Ovary (tissue), 7 donors: ENCODE measurements at regions not wholly inside any gene's neighbourhood (a gene's known extent, or its start where the extent isn't known, plus 50 kb on each side); places are given as distances from the start of the nearest gene placed in this dataset.

Experiments
- DNase-seq, 5 donors: peaks; one replicate each; pipeline ENCODE4 v3.0.0-alpha.2; 2019 to 2020
- H3K27ac ChIP-seq, 2 donors: fragments of 200-600 bp; one replicate each; pipeline versions ENCODE4 v1.5.1 to v1.8.0; 2019 to 2022
- H3K27me3 ChIP-seq: fragments of 200-600 bp; one replicate; pipeline ENCODE4 v1.8.0; 2022
- H3K36me3 ChIP-seq: fragments of 200-600 bp; sonication (generic); one replicate; pipeline ENCODE4 v1.5.1; 2019
- H3K4me1 ChIP-seq: one replicate; pipeline ENCODE4 v1.8.1; 2013; ENCODE audit warnings: mild to moderate bottlenecking, moderate library complexity; ENCODE audit not compliant: insufficient read depth
- H3K4me3 ChIP-seq: fragments of 200-600 bp; sonication (generic); one replicate; pipeline ENCODE4 v1.5.1; 2017
- H3K9me3 ChIP-seq, 2 donors: fragments of 200-600 bp in 1 of 2; sonication (generic) in 1 of 2; one replicate each; pipeline versions ENCODE4 v1.5.1 to v1.8.1; 2013 to 2019; ENCODE audit warnings: mild to moderate bottlenecking in 1 of 2, moderate library complexity in 1 of 2
- EP300 ChIP-seq: sonication (generic); formaldehyde crosslinking; IDR thresholded peaks from one replicate; pipeline ENCODE4 v1.6.1; 2017; ENCODE audit warnings: antibody characterized with exemption
- POLR2A ChIP-seq: fragments of 450-650 bp; IDR thresholded peaks from one replicate; pipeline ENCODE4 v1.6.1; 2017; ENCODE audit warnings: antibody characterized with exemption, mild to moderate bottlenecking, moderate library complexity
- whole genome bisulfite sequencing, 3 donors: extraction: QIAGEN DNeasy Blood & Tissue Kit in 1 of 3; methylation state at CpG; one replicate each; pipeline versions ENCODE4 v1.1.5 to v1.1.7; 2013 to 2017; 5-methylcytosine and 5-hydroxymethylcytosine counted together
- intact Hi-C, 4 donors: fragments of 100-400 bp; cut with DNase I; formaldehyde crosslinking; loops; one replicate each; pipeline versions ENCODE4 v1.11.0 to v1.15.1; 2022 to 2023
- TF ChIP-seq, protein P1 (sequence below), 3 donors: fragments of 450-650 bp in 2 of 3; fragments of 200-600 bp in 1 of 3; IDR thresholded peaks; one replicate each; pipeline versions ENCODE4 v1.5.1 to v1.8.0; 2016 to 2022; ENCODE audit warnings: antibody characterized with exemption in 3 of 3, mild to moderate bottlenecking in 1 of 3
- donor health status: DM: no; HTN: no; CAD: no; lungs with moderate emphysema.
- donor health status: DM: no; HTN: no; CAD: no.
- donor health status: Bipolar disorder and iron deficiency.
- donor health status: DM: no; HTN: no; CAD: no.
- donor health status: DM: yes; HTN: yes; CAD: no.

DNA sequence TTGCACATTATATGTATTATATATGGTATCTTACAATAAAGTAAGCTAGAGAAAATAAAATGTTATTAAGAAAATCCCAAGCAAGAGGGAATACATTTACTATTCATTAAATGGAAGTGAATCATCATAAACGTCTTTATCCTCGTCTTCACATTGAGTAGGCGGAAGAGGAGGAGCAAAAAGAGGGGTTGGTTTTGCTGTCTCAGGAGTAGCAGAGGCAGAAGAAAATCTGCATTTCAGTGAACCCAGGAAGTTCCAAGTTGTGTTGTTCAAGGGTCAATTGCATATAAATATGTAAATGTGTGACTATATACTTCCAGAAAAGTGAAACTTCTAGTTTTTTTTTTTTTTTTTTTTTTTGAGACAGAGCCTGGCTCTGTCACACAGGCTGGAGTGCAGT, 301.4 kb downstream of the TMA16 start:
- Histone ChIP-seq H3K9me3 (no peaks in the 10 kb centered on the region), H3K4me3 (no peak overlapping the region), H3K27me3 (no peaks in the 10 kb centered on the region), H3K27ac (no peak overlapping the region), H3K4me1 (no peaks in the 10 kb centered on the region), H3K36me3 (no peaks in the 10 kb centered on the region)
- intact Hi-C loops, result no loop called here
- WGBS, 3 donors, result 75 to 80% (median 75%) methylated on average over 3 of the region's 3 CpGs
- DNase-seq, result no peak
- no peak for TF ChIP-seq EP300
- TF ChIP-seq POLR2A, result no peak
- TF ChIP-seq, protein P1, sequence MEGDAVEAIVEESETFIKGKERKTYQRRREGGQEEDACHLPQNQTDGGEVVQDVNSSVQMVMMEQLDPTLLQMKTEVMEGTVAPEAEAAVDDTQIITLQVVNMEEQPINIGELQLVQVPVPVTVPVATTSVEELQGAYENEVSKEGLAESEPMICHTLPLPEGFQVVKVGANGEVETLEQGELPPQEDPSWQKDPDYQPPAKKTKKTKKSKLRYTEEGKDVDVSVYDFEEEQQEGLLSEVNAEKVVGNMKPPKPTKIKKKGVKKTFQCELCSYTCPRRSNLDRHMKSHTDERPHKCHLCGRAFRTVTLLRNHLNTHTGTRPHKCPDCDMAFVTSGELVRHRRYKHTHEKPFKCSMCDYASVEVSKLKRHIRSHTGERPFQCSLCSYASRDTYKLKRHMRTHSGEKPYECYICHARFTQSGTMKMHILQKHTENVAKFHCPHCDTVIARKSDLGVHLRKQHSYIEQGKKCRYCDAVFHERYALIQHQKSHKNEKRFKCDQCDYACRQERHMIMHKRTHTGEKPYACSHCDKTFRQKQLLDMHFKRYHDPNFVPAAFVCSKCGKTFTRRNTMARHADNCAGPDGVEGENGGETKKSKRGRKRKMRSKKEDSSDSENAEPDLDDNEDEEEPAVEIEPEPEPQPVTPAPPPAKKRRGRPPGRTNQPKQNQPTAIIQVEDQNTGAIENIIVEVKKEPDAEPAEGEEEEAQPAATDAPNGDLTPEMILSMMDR (IDR thresholded peaks at IDR 0.05), result no peak

DNA sequence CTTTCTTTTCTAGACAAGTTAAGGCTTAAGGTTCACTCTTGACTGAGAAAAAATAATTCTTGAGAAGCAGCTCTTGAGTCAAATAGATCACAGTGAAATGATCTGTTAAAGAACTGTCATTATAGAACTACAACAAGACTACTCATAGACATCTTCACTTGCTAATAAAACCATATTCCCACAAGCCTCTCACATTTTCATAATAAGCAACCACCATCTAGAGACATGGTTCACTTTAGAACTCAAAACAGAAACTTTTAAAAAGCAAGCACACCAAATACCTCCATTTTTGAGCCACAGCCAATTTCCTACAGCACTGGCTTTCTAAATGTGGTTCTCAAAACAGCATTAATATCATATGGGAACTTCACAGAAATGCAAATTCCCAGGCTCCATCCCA, 309.5 kb downstream of the TMA16 start:
- Histone ChIP-seq H3K36me3 (no peaks in the 10 kb centered on the region), H3K27me3 (no peaks in the 10 kb centered on the region), H3K4me3 (no peak overlapping the region), H3K9me3 (no peaks in the 10 kb centered on the region), H3K4me1 (no peaks in the 10 kb centered on the region), H3K27ac (no peak overlapping the region)
- TF ChIP-seq, protein P1 (IDR thresholded peaks at IDR 0.05), result no peak
- TF ChIP-seq EP300 (no peak), POLR2A (no peak)
- intact Hi-C loops, result no loop called here
- DNase-seq, result no peak

DNA sequence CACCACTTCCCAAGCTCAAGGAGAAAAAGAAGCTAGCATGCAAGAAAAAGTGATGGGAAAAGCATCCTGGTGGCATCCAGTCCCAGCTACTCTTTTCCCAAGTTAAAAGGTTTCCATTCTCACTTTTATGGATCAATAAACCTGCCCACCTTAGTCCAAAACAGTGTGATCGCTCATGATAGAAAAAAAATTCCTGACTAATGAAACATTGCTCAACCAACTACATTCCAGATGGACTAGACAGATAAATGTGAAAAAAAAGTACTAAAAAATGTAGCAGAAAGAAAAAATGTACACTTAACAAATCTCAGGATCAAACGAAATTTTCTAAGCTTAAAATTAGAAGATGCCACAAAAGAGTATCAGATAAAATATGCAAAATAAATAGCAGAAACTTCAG, 312.2 kb downstream of the TMA16 start:
- no peaks in the 10 kb centered on the region for H3K4me1 ChIP-seq
- H3K36me3 ChIP-seq, result no peaks in the 10 kb centered on the region
- intact Hi-C loops, result no loop called here
- 59 to 67% (median 62%) methylated on average over 2 of the region's 2 CpGs for WGBS, 3 donors
- H3K4me3 ChIP-seq, result no peak overlapping the region
- no peaks in the 10 kb centered on the region for H3K27me3 ChIP-seq
- DNase-seq, result no peak
- TF ChIP-seq EP300 (no peak), POLR2A (no peak)
- TF ChIP-seq, protein P1 (IDR thresholded peaks at IDR 0.05), result no peak
- H3K9me3 ChIP-seq, result no peaks in the 10 kb centered on the region
- no peak overlapping the region for H3K27ac ChIP-seq

DNA sequence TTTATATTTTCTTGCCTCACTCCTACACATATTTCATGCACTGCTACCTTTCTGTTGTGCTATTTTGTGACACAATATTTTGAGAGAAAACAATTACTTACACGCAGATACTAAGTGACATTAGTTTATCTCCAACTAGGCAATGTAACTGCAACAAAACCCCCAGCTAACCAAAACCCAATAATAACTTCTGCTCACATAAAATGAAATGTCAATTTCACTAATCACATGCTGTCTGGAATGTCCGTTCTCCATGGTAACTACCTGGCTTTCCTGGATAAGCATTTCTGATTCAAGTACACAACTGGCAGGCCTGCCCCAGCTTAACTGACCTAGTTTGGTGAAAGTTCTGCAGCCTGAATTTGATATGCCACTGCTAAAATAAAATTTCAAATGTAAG, 313.5 kb downstream of the TMA16 start:
- WGBS, 3 donors, result 45 to 65% (median 58%) methylated on average over 2 of the region's 2 CpGs

More for the DNA sequence above, 313.5 kb downstream of the TMA16 start:
- Histone ChIP-seq H3K4me1 (no peaks in the 10 kb centered on the region), H3K36me3 (no peaks in the 10 kb centered on the region), H3K4me3 (no peak overlapping the region), H3K27ac (no peak overlapping the region), H3K27me3 (no peaks in the 10 kb centered on the region), H3K9me3 (no peaks in the 10 kb centered on the region)
- intact Hi-C loops, result no loop called here
- DNase-seq, result no peak
- TF ChIP-seq EP300, result no peak
- TF ChIP-seq, protein P1 (IDR thresholded peaks at IDR 0.05), result no peak
- TF ChIP-seq POLR2A, result no peak
